CD4-positive, alpha-beta memory T cell (primary cell): ENCODE measurements at regions not wholly inside any gene's neighbourhood (a gene's known extent, or its start where the extent isn't known, plus 50 kb on each side); places are given as distances from the start of the nearest gene placed in this dataset.

ENCODE experiments used
- CTCF ChIA-PET: fragments of 350-600 bp; sonication (Branson Sonifier 250); formaldehyde crosslinking; loops from one replicate; lab custom pipeline; 2021; ENCODE audit warnings: inconsistent platforms; ENCODE audit not compliant: partially characterized antibody; lab: Charles Lee
- POLR2A ChIA-PET: fragments of 350-600 bp; sonication (Branson Sonifier 250); formaldehyde crosslinking; loops from one replicate; lab custom pipeline; 2021; ENCODE audit not compliant: partially characterized antibody; lab: Charles Lee
- DNase-seq, 5 donors: peaks; one replicate each; pipeline versions ENCODE4 v3.0.0 to v3.0.0-alpha.2; 2020 to 2022; ENCODE audit warnings: mixed read lengths in 1 of 5
- H3K27ac ChIP-seq: one replicate; pipeline ENCODE4 v1.7.0; 2013; ENCODE audit warnings: low read depth, low read length
- H3K27me3 ChIP-seq: 2 replicates; pipeline ENCODE4 v1.7.0; 2013; ENCODE audit warnings: mild to moderate bottlenecking, low read length, moderate library complexity; ENCODE audit not compliant: insufficient read depth
- H3K36me3 ChIP-seq: 2 replicates; pipeline ENCODE4 v1.7.0; 2013; ENCODE audit warnings: mild to moderate bottlenecking, low read length, moderate library complexity; ENCODE audit not compliant: insufficient read depth
- H3K4me1 ChIP-seq: 2 replicates; pipeline ENCODE4 v1.7.0; 2013; ENCODE audit warnings: mild to moderate bottlenecking, low read length, moderate library complexity; ENCODE audit not compliant: insufficient read depth
- H3K4me3 ChIP-seq, 2 donors: one replicate each; pipeline ENCODE4 v1.7.0; 2013; ENCODE audit warnings: low read length in 2 of 2, mild to moderate bottlenecking in 1 of 2
- H3K9me3 ChIP-seq, 2 donors: one replicate each; pipeline ENCODE4 v1.7.0; 2013; ENCODE audit warnings: low read length in 2 of 2, control low read depth in 1 of 2; ENCODE audit not compliant: control insufficient read depth in 1 of 2
- H3K27ac Mint-ChIP-seq, 7 donors: one replicate each; pipeline ENCODE4 v1.8.0; 2020 to 2021; ENCODE audit warnings: mixed read lengths in 7 of 7, mild to moderate bottlenecking in 6 of 7, inconsistent platforms in 3 of 7, moderate library complexity in 3 of 7
- H3K27me3 Mint-ChIP-seq, 2 donors: one replicate each; pipeline ENCODE4 v1.8.0; 2020 to 2021; ENCODE audit warnings: mixed read lengths in 2 of 2
- H3K36me3 Mint-ChIP-seq, 2 donors: one replicate each; pipeline ENCODE4 v1.8.0; 2020 to 2021; ENCODE audit warnings: mixed read lengths in 2 of 2, inconsistent platforms in 1 of 2, mild to moderate bottlenecking in 1 of 2
- H3K4me1 Mint-ChIP-seq, 4 donors: one replicate each; pipeline ENCODE4 v1.8.0; 2020 to 2021; ENCODE audit warnings: mixed read lengths in 4 of 4, mild to moderate bottlenecking in 1 of 4
- H3K4me3 Mint-ChIP-seq, 8 donors: one replicate each; pipeline ENCODE4 v1.8.0; 2020 to 2021; ENCODE audit warnings: mixed read lengths in 8 of 8, mild to moderate bottlenecking in 7 of 8, moderate library complexity in 6 of 8, inconsistent platforms in 3 of 8
- H3K9me3 Mint-ChIP-seq, 8 donors: one replicate each; pipeline ENCODE4 v1.8.0; 2020 to 2021; ENCODE audit warnings: mixed read lengths in 8 of 8, mild to moderate bottlenecking in 5 of 8, inconsistent platforms in 3 of 8, moderate library complexity in 1 of 8
- intact Hi-C: fragments of 100-400 bp; cut with micrococcal nuclease; formaldehyde crosslinking; loops from one replicate; pipeline ENCODE4 v1.15.1; 2023

DNA sequence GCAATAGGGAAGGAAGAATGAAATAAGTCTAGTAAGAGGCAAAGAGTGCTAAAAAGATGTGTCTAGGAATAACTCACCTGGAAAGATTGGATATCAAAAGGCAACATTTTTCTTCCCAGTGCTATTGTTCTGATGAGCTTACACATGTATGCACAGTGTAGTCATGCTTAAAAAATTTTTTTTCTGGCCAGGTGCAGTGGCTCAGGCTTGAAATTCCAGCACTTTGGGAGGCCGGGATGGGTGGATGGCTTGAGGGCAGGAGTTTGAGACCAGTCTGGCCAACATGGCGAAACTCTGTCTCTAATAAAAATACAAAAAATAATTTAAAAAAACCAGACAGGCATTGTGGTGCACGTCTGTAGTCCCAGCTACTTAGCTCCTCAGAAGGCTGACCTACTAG lies 795.8 kb upstream of the IGFBP7 start:
- intact Hi-C loops, result no loop called here
- no peaks in the 10 kb centered on the region for H3K36me3 Mint-ChIP-seq
- Histone ChIP-seq H3K36me3 (no peaks in the 10 kb centered on the region), H3K4me3 (no peak overlapping the region), H3K27ac (no peak overlapping the region), H3K4me1 (no peaks in the 10 kb centered on the region), H3K9me3 (no peaks in the 10 kb centered on the region), H3K27me3 (no peaks in the 10 kb centered on the region)
- ChIA-PET CTCF (no interaction called here), POLR2A (no interaction called here)
- peaks cover 0 to 7% (median 5%) of the 10 kb centered on the region in 8 donors for H3K9me3 Mint-ChIP-seq
- DNase-seq, result no peak
- no peaks in the 10 kb centered on the region for H3K27me3 Mint-ChIP-seq
- H3K27ac Mint-ChIP-seq, result no peak overlapping the region
- no peak overlapping the region for H3K4me3 Mint-ChIP-seq
- no peaks in the 10 kb centered on the region for H3K4me1 Mint-ChIP-seq

DNA sequence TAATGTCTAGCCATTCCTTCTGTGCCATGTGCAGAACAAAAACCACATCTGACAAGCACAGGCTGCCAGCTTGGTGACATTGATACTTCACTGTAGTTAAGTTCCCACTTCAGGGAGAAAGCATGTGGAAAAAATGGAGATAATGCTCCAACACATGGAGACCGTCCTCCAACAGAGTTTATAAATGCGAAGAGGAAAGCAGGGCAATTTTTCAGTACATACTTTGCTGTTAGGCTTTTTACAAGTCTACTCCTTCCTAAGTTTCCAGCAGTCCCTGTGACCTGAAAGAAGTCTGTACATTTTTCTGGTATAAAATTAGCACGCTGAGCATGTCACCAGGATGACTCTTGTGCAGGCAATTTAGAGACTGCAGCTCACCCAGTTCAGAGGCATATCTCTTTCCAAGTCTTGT lies 766.9 kb upstream of the IGFBP7 start:
- H3K27ac Mint-ChIP-seq, result no peak overlapping the region
- H3K27ac ChIP-seq, result no peak overlapping the region
- ChIA-PET POLR2A (no interaction called here), CTCF (no interaction called here)
- peaks cover 0 to 18% (median 7%) of the 10 kb centered on the region in 8 donors for H3K9me3 Mint-ChIP-seq
- H3K4me1 Mint-ChIP-seq, result no peaks in the 10 kb centered on the region
- intact Hi-C loops, result no loop called here
- no peaks in the 10 kb centered on the region for H3K36me3 Mint-ChIP-seq
- no peaks in the 10 kb centered on the region for H3K27me3 Mint-ChIP-seq
- H3K36me3 ChIP-seq, result no peaks in the 10 kb centered on the region
- H3K9me3 ChIP-seq, result no peaks in the 10 kb centered on the region
- no peaks in the 10 kb centered on the region for H3K27me3 ChIP-seq
- H3K4me1 ChIP-seq, result no peaks in the 10 kb centered on the region
- no peak overlapping the region for H3K4me3 Mint-ChIP-seq
- no peak for DNase-seq
- no peak overlapping the region for H3K4me3 ChIP-seq

DNA sequence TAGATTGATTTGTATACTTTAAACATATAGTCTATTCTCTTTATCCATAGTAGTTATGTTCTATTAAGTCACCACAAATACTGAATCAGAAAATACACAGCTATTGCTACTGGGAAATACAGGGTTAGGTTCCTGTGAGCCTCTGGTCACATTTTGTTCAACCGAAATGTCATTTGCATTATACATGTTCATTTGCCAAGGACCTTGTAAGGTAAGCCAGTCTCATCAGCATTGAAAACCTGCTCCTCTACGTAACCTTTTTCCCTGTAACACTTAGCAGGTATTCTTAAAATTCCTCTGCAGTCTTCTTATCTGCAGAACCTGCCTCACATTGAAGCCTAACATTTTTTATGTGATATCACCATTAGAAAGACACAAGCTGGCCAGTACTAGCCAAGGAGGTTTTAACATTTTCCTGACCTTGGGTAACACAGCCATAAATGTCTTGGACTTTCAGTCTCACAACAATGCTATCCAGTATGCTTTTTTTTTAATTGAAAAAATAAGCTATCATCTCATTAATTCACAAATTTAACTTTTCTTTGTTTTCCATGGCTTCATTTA lies 765.7 kb upstream of the IGFBP7 start:
- peaks cover 0 to 12% (median 1%) of the 10 kb centered on the region in 8 donors for H3K9me3 Mint-ChIP-seq
- H3K9me3 ChIP-seq, result no peaks in the 10 kb centered on the region
- H3K36me3 ChIP-seq, result no peaks in the 10 kb centered on the region
- ChIA-PET CTCF (no interaction called here), POLR2A (no interaction called here)
- intact Hi-C loops, result no loop called here
- DNase-seq, result no peak
- no peaks in the 10 kb centered on the region for H3K36me3 Mint-ChIP-seq
- H3K4me1 ChIP-seq, result no peaks in the 10 kb centered on the region
- no peaks in the 10 kb centered on the region for H3K4me1 Mint-ChIP-seq
- H3K27ac Mint-ChIP-seq, result no peak overlapping the region
- no peaks in the 10 kb centered on the region for H3K27me3 Mint-ChIP-seq
- H3K4me3 ChIP-seq, result no peak overlapping the region
- H3K27me3 ChIP-seq, result no peaks in the 10 kb centered on the region
- H3K27ac ChIP-seq, result no peak overlapping the region
- H3K4me3 Mint-ChIP-seq, result no peak overlapping the region

DNA sequence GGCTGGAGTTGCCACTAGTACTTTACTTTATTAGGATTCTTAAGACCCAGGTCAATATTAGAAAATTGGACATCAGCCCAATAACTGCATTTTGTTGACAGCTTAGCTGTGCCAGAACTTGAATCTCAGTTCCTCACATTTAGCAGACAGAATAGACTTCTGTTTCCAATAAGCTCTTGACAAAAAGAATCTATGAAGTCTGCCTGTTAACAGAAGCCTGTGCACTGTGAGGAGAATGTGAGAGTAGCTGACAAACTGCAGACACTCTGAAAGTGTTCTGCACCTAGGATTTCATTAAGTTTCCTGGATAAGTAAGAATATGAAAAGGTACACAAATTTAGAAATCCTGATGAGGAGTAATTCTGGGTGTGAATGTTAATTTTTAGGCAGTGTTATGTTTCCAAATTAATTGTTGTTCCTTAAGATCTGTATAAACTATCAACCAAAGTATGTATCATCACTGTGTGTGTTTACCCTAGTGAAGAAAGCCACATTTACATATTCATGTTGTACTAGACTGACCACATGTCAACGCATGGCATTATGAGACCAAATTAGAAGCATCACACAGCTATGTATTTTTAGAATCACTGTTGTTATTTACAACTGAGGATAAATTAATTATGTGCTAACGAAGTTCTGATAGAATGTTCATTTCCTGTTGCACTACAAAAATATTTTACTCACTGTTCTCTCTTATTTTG lies 756.4 kb upstream of the IGFBP7 start:
- Histone ChIP-seq H3K4me1 (no peaks in the 10 kb centered on the region), H3K27me3 (no peaks in the 10 kb centered on the region), H3K36me3 (no peaks in the 10 kb centered on the region), H3K9me3 (no peaks in the 10 kb centered on the region), H3K4me3 (no peak overlapping the region), H3K27ac (no peak overlapping the region)
- intact Hi-C loops, result no loop called here
- no peaks in the 10 kb centered on the region for H3K36me3 Mint-ChIP-seq
- POLR2A ChIA-PET, result no interaction called here
- no peaks in the 10 kb centered on the region for H3K27me3 Mint-ChIP-seq
- DNase-seq, result no peak
- H3K4me1 Mint-ChIP-seq, result no peaks in the 10 kb centered on the region
- H3K4me3 Mint-ChIP-seq, result no peak overlapping the region
- CTCF ChIA-PET, result no interaction called here
- no peak overlapping the region for H3K27ac Mint-ChIP-seq
- H3K9me3 Mint-ChIP-seq, result peaks cover 0 to 6% (median 2%) of the 10 kb centered on the region in 8 donors

DNA sequence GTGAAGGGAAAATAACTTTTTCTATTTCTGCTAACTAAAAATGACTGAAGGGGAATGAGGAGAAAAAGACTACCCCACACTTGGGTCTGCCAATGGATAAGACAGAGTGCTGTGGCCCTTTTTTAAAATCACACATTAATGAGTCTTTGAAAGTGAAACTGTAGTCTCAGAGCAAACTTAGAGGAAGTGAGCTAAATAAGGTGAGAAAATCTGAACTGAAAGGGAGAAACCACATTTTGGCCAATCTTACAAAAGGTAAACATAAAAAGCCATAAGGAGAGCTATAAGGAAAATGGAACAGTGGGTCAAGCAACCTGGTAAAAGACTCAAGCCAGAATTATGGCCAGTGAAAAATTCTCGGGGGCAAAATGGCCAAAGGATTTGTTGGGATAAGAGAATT lies 755.1 kb upstream of the IGFBP7 start:
- POLR2A ChIA-PET, result no interaction called here
- DNase-seq, result no peak
- no peak overlapping the region for H3K27ac Mint-ChIP-seq
- Histone ChIP-seq H3K27ac (no peak overlapping the region), H3K27me3 (no peaks in the 10 kb centered on the region), H3K36me3 (no peaks in the 10 kb centered on the region), H3K4me3 (no peak overlapping the region), H3K4me1 (no peaks in the 10 kb centered on the region), H3K9me3 (no peaks in the 10 kb centered on the region)
- H3K36me3 Mint-ChIP-seq, result no peaks in the 10 kb centered on the region
- no peak overlapping the region for H3K4me3 Mint-ChIP-seq
- no peaks in the 10 kb centered on the region for H3K4me1 Mint-ChIP-seq
- CTCF ChIA-PET, result no interaction called here
- intact Hi-C loops, result no loop called here
- H3K9me3 Mint-ChIP-seq, result peaks cover 0 to 6% (median 2%) of the 10 kb centered on the region in 8 donors
- no peaks in the 10 kb centered on the region for H3K27me3 Mint-ChIP-seq

DNA sequence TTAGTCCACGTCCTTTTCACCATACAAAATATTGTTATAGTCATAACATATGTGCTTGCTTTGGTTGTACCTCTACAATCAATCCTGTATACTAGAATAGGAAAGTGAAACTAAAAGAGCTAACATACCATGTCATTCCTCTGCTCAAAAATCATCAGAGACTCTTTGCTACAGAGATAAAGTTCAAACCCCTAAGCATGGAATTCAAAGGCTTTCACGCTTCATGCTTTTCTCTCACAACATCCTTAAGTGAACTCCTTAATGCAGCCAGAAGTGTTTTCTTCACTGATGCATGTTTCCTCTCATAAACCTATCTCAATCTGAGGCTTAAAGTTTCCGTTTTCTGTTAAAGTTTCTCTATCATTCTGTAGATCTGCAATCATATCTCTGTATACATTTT lies 744.6 kb upstream of the IGFBP7 start:
- peak overlapping the region in 1 of 8 donors; percentile 23 for H3K4me3 Mint-ChIP-seq
- ChIA-PET CTCF (no interaction called here), POLR2A (no interaction called here)
- H3K27me3 ChIP-seq, result no peaks in the 10 kb centered on the region
- H3K9me3 ChIP-seq, result no peaks in the 10 kb centered on the region
- intact Hi-C loops, result no loop called here
- DNase-seq, result no peak
- H3K36me3 Mint-ChIP-seq, result no peaks in the 10 kb centered on the region
- H3K9me3 Mint-ChIP-seq, result peaks cover 0 to 14% (median 3%) of the 10 kb centered on the region in 8 donors
- H3K27me3 Mint-ChIP-seq, result no peaks in the 10 kb centered on the region
- no peak overlapping the region for H3K27ac ChIP-seq
- no peak overlapping the region for H3K27ac Mint-ChIP-seq
- H3K4me3 ChIP-seq, result no peak overlapping the region
- no peaks in the 10 kb centered on the region for H3K4me1 ChIP-seq
- H3K36me3 ChIP-seq, result no peaks in the 10 kb centered on the region
- H3K4me1 Mint-ChIP-seq, result no peaks in the 10 kb centered on the region

DNA sequence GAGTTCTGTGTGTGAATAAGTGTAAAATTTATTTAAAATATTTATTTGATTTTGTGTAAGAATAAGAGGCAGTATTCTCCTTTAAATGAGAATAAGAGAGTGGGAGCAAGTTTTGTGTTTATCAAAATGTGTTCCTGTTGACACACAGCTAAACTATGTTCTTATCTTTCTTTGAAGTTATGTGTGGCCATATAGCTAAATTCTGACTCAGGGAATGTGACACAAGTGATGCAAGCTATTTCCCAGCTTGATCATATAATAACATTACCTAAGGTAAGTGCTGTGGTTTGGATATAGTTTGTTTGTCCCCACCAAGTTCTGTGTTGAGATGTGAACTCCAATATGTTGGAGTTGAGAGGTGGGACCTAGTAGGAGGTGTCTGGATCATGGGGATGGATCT lies 740.0 kb upstream of the IGFBP7 start:
- intact Hi-C loops, result no loop called here
- DNase-seq, result no peak
- Histone ChIP-seq H3K27me3 (no peaks in the 10 kb centered on the region), H3K4me1 (no peaks in the 10 kb centered on the region), H3K27ac (no peak overlapping the region), H3K9me3 (no peaks in the 10 kb centered on the region), H3K4me3 (no peak overlapping the region), H3K36me3 (no peaks in the 10 kb centered on the region)
- Mint-ChIP-seq H3K27ac (no peak overlapping the region), H3K9me3 (peaks cover 0 to 11% (median 6%) of the 10 kb centered on the region in 8 donors), H3K4me1 (no peaks in the 10 kb centered on the region), H3K27me3 (no peaks in the 10 kb centered on the region), H3K4me3 (no peak overlapping the region), H3K36me3 (no peaks in the 10 kb centered on the region)
- ChIA-PET POLR2A (no interaction called here), CTCF (no interaction called here)
